ENCODE measurements at regions not wholly inside any gene's neighbourhood (a gene's known extent, or its start where the extent isn't known, plus 50 kb on each side); places are given as distances from the start of the nearest gene placed in this dataset.

DNA sequence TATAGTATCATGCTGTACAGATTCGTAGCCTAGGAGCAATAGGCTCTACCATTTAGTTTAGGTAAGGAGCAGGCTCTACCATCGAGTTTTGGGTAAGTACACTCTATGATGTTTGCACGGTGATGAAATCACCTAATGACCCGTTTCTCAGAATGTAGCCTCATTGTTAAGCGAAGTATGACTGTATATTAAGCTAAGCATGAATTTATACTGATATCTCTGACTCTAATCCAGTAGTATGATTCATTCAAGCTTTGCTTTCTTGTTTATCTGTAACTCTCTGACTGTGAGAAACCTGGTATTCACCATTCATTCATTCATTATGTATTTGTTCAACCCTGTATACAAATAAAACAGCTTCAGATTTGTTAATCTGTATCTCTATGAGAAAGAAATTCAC, 283.9 kb upstream of the PRICKLE1 start:
- no peak for TF ChIP-seq POLR2AphosphoS5 (IDR thresholded peaks at IDR 0.05; ENCODE audit: borderline replicate concordance, low read depth, low read length)
- no peak for TF ChIP-seq EZH2 (IDR thresholded peaks at IDR 0.05)

Measured in SK-N-MC (cell line).